ENCODE measurements at regions not wholly inside any gene's neighbourhood (a gene's known extent, or its start where the extent isn't known, plus 50 kb on each side); places are given as distances from the start of the nearest gene placed in this dataset.

- TF ChIP-seq CTCF (IDR thresholded peaks at IDR 0.05) = no peak
- TF ChIP-seq POLR2A (IDR thresholded peaks at IDR 0.05) = no peak
Measured at GRCh38 chr19:30130356-30131122, 188.5 kb downstream of the URI1 start.

All from heart left ventricle (tissue), 13 donors.